Lower leg skin (tissue), 3 donors: ENCODE measurements at regions not wholly inside any gene's neighbourhood (a gene's known extent, or its start where the extent isn't known, plus 50 kb on each side); places are given as distances from the start of the nearest gene placed in this dataset.

Source experiments
- CTCF ChIP-seq, 3 donors: fragments of 450-650 bp; IDR thresholded peaks; one replicate each; pipeline ENCODE4 v1.5.1; 2016; ENCODE audit warnings: antibody characterized with exemption in 3 of 3, mild to moderate bottlenecking in 3 of 3, moderate library complexity in 2 of 3
- POLR2A ChIP-seq, 2 donors: fragments of 450-650 bp; IDR thresholded peaks; one replicate each; pipeline ENCODE4 v1.6.1; 2016 to 2017; ENCODE audit warnings: antibody characterized with exemption in 2 of 2, mild to moderate bottlenecking in 1 of 2, moderate library complexity in 1 of 2

- TF ChIP-seq CTCF (IDR thresholded peaks at IDR 0.05) = no peak
- TF ChIP-seq POLR2A (IDR thresholded peaks at IDR 0.05) = no peak
Measured at GRCh38 chr5:28473531-28474107, 1435.2 kb upstream of the CDH9 start.
